ENCODE measurements at regions not wholly inside any gene's neighbourhood (a gene's known extent, or its start where the extent isn't known, plus 50 kb on each side); places are given as distances from the start of the nearest gene placed in this dataset.

- Histone ChIP-seq H3K9ac (ENCODE audit: low read depth, low read length) (no peak overlapping the region), H3K9me3 (ENCODE audit: insufficient read depth, low read depth, low read length) (no peaks in the 10 kb centered on the region), H3K27ac (ENCODE audit: low read length) (no peak overlapping the region), H3K4me1 (ENCODE audit: insufficient read depth, low read length) (peaks cover 11% of the 10 kb centered on the region; the same call in 1 of the 2 replicates), H3K4me3 (ENCODE audit: low read length) (no peak overlapping the region), H3K36me3 (ENCODE audit: insufficient read depth, low read depth, low read length) (no peaks in the 10 kb centered on the region), H3K27me3 (ENCODE audit: insufficient read depth, low read length) (peaks cover 49% of the 10 kb centered on the region)
These were observed 152.4 kb upstream of the ATP2B1 start for GRCh38 chr12:89861086-89861485.

DNA sequence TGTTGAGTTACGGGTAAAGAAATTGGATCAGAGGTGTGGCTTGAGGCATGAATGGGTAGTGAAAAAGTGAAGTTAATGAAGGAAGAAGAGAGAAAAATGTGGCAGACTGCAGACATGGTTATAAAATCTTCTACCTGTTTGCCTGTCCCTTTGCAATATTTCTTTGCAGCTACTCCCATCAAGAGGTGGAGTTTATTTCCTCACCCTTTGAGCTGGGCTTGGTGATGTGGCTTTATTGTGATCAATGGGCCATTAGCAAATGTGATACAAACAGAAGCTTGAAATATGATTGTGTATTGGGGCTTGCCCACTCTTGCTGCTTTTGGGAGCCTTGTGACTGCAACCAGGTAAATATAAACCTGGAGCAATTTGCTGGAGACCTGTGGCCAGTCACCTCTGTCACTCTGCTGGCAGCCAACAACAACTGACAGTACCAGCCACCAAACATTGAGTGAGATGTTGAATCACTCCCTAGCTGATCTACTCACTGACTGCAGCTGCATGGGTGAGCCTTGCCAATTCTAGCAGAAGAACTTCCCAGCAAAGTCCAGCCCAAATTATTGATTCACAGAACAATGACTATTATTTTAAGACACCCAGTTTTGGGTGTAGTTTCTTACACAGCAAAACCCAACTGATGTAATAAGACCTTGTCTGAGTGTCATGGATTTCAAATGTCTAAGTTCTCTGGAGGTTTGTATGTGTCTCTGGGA, 151.0 kb upstream of the ATP2B1 start:
- no peaks in the 10 kb centered on the region for H3K36me3 ChIP-seq (ENCODE audit: insufficient read depth, low read depth, low read length)
- H3K27ac ChIP-seq (ENCODE audit: low read length), result no peak overlapping the region
- H3K4me1 ChIP-seq (ENCODE audit: insufficient read depth, low read length), result peaks cover 11% of the 10 kb centered on the region; the same call in 1 of the 2 replicates
- peaks cover 34% of the 10 kb centered on the region for H3K27me3 ChIP-seq (ENCODE audit: insufficient read depth, low read length)
- no peaks in the 10 kb centered on the region for H3K9me3 ChIP-seq (ENCODE audit: insufficient read depth, low read depth, low read length)
- no peak overlapping the region for H3K9ac ChIP-seq (ENCODE audit: low read depth, low read length)
- H3K4me3 ChIP-seq (ENCODE audit: low read length), result no peak overlapping the region

GRCh38 chr12:89858718-89859117, 150.1 kb upstream of the ATP2B1 start:
- no peak overlapping the region for H3K27ac ChIP-seq (ENCODE audit: low read length)
- H3K36me3 ChIP-seq (ENCODE audit: insufficient read depth, low read depth, low read length), result no peaks in the 10 kb centered on the region
- H3K9me3 ChIP-seq (ENCODE audit: insufficient read depth, low read depth, low read length), result no peaks in the 10 kb centered on the region
- H3K4me3 ChIP-seq (ENCODE audit: low read length), result no peak overlapping the region
- peaks cover 10% of the 10 kb centered on the region; the same call in 1 of the 2 replicates for H3K4me1 ChIP-seq (ENCODE audit: insufficient read depth, low read length)
- peaks cover 27% of the 10 kb centered on the region for H3K27me3 ChIP-seq (ENCODE audit: insufficient read depth, low read length)
- H3K9ac ChIP-seq (ENCODE audit: low read depth, low read length), result no peak overlapping the region

DNA sequence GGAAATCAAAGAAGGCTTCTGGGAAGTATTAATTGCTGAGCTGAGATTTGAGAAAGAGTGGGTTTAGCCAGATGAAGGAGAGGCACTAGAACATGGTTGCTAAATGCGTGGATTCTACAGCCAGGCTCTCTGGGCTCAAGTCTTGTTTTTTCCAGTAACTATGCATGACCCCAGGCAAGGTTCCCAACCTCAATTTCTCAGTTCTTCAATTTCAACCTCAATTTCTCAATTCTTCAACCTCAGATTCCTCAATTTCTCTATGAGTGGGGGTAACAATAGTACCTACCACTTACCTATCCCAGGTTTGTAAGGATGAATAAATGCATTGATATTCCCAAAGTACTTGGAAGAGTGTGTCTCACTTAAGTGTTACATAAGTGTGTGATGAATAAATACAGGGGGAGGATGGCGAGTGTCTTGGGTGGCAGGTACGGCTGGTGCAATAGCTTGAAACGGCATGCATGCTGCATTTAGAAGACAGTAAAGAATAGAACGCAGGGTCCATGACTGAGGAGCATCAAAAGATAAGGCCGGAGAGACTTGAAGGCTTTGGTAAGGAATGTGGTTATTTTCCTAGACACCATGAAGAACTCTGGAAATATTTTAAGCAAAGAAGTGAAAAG, 149.1 kb upstream of the ATP2B1 start:
- Histone ChIP-seq H3K27ac (ENCODE audit: low read length) (no peak overlapping the region), H3K4me3 (ENCODE audit: low read length) (no peak overlapping the region), H3K27me3 (ENCODE audit: insufficient read depth, low read length) (peaks cover 18% of the 10 kb centered on the region), H3K4me1 (ENCODE audit: insufficient read depth, low read length) (peaks cover 2% of the 10 kb centered on the region; the same call in 1 of the 2 replicates), H3K9me3 (ENCODE audit: insufficient read depth, low read depth, low read length) (no peaks in the 10 kb centered on the region), H3K36me3 (ENCODE audit: insufficient read depth, low read depth, low read length) (no peaks in the 10 kb centered on the region), H3K9ac (ENCODE audit: low read depth, low read length) (no peak overlapping the region)

GRCh38 chr12:89856431-89856830, 147.8 kb upstream of the ATP2B1 start:
- H3K9me3 ChIP-seq (ENCODE audit: insufficient read depth, low read depth, low read length), result no peaks in the 10 kb centered on the region
- H3K9ac ChIP-seq (ENCODE audit: low read depth, low read length), result no peak overlapping the region
- H3K36me3 ChIP-seq (ENCODE audit: insufficient read depth, low read depth, low read length), result no peaks in the 10 kb centered on the region
- no peak overlapping the region for H3K4me3 ChIP-seq (ENCODE audit: low read length)
- no peak overlapping the region for H3K27ac ChIP-seq (ENCODE audit: low read length)
- H3K27me3 ChIP-seq (ENCODE audit: insufficient read depth, low read length), result peaks cover 4% of the 10 kb centered on the region; the same call in 1 of the 2 replicates
- H3K4me1 ChIP-seq (ENCODE audit: insufficient read depth, low read length), result no peaks in the 10 kb centered on the region

DNA sequence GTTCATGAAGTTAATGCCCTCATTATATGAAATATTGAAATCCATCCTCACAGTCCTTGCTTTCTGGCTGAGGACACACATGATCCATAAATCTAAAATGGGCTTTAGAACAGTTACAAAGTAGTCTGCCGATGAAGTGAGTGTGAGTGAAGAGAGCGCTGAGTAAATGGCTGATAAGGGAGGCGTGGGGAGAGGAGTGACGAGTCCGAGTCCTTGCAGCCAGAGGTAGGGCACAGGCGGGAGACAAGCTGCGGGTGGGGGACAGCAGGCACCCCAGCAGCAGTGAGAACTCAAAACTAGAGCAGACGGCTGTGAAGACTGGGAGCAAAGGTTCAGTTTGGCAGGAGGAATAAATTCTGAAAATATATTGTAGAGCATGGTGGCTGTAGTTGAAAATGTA, 140.1 kb upstream of the ATP2B1 start:
- Histone ChIP-seq H3K9me3 (ENCODE audit: insufficient read depth, low read depth, low read length) (no peaks in the 10 kb centered on the region), H3K4me3 (ENCODE audit: low read length) (no peak overlapping the region), H3K27me3 (ENCODE audit: insufficient read depth, low read length) (no peaks in the 10 kb centered on the region), H3K27ac (ENCODE audit: low read length) (no peak overlapping the region), H3K4me1 (ENCODE audit: insufficient read depth, low read length) (no peaks in the 10 kb centered on the region), H3K36me3 (ENCODE audit: insufficient read depth, low read depth, low read length) (no peaks in the 10 kb centered on the region), H3K9ac (ENCODE audit: low read depth, low read length) (no peak overlapping the region)

- H3K4me1 ChIP-seq (ENCODE audit: insufficient read depth, low read length), result no peaks in the 10 kb centered on the region
- no peak overlapping the region for H3K9ac ChIP-seq (ENCODE audit: low read depth, low read length)
- H3K36me3 ChIP-seq (ENCODE audit: insufficient read depth, low read depth, low read length), result no peaks in the 10 kb centered on the region
- no peak overlapping the region for H3K4me3 ChIP-seq (ENCODE audit: low read length)
- no peaks in the 10 kb centered on the region for H3K27me3 ChIP-seq (ENCODE audit: insufficient read depth, low read length)
- no peak overlapping the region for H3K27ac ChIP-seq (ENCODE audit: low read length)
- no peaks in the 10 kb centered on the region for H3K9me3 ChIP-seq (ENCODE audit: insufficient read depth, low read depth, low read length)
These were observed 137.9 kb upstream of the ATP2B1 start for GRCh38 chr12:89846473-89847055.

GRCh38 chr12:89845767-89846166, 137.1 kb upstream of the ATP2B1 start:
- Histone ChIP-seq H3K27ac (ENCODE audit: low read length) (no peak overlapping the region), H3K27me3 (ENCODE audit: insufficient read depth, low read length) (no peaks in the 10 kb centered on the region), H3K4me1 (ENCODE audit: insufficient read depth, low read length) (no peaks in the 10 kb centered on the region), H3K9ac (ENCODE audit: low read depth, low read length) (no peak overlapping the region), H3K36me3 (ENCODE audit: insufficient read depth, low read depth, low read length) (no peaks in the 10 kb centered on the region), H3K4me3 (ENCODE audit: low read length) (no peak overlapping the region), H3K9me3 (ENCODE audit: insufficient read depth, low read depth, low read length) (no peaks in the 10 kb centered on the region)

GRCh38 chr12:89845366-89845765, 136.7 kb upstream of the ATP2B1 start:
- H3K4me3 ChIP-seq (ENCODE audit: low read length), result no peak overlapping the region
- H3K27ac ChIP-seq (ENCODE audit: low read length), result no peak overlapping the region
- H3K36me3 ChIP-seq (ENCODE audit: insufficient read depth, low read depth, low read length), result no peaks in the 10 kb centered on the region
- no peak overlapping the region for H3K9ac ChIP-seq (ENCODE audit: low read depth, low read length)
- H3K27me3 ChIP-seq (ENCODE audit: insufficient read depth, low read length), result no peaks in the 10 kb centered on the region
- no peaks in the 10 kb centered on the region for H3K4me1 ChIP-seq (ENCODE audit: insufficient read depth, low read length)
- no peaks in the 10 kb centered on the region for H3K9me3 ChIP-seq (ENCODE audit: insufficient read depth, low read depth, low read length)

DNA sequence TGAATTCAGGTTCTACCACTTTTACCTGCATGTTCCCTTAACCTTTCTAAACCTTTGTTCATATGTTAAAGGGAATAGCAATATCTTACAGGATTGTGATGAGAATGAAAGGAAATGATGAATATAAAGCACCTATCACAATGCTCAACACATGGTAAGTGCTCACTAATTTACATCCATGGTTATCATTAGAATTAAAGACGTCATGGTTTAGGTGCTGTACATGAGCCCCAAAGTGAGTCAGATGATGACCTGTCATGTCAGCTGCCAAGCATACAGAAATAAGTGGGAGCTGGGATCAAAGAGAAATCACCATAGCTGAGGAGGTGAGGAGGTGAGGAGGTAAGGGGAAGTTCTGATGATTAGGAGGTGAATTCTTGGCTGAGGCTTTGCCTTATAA, 135.9 kb upstream of the ATP2B1 start:
- no peak overlapping the region for H3K27ac ChIP-seq (ENCODE audit: low read length)
- H3K9ac ChIP-seq (ENCODE audit: low read depth, low read length), result no peak overlapping the region
- no peaks in the 10 kb centered on the region for H3K9me3 ChIP-seq (ENCODE audit: insufficient read depth, low read depth, low read length)

DNA sequence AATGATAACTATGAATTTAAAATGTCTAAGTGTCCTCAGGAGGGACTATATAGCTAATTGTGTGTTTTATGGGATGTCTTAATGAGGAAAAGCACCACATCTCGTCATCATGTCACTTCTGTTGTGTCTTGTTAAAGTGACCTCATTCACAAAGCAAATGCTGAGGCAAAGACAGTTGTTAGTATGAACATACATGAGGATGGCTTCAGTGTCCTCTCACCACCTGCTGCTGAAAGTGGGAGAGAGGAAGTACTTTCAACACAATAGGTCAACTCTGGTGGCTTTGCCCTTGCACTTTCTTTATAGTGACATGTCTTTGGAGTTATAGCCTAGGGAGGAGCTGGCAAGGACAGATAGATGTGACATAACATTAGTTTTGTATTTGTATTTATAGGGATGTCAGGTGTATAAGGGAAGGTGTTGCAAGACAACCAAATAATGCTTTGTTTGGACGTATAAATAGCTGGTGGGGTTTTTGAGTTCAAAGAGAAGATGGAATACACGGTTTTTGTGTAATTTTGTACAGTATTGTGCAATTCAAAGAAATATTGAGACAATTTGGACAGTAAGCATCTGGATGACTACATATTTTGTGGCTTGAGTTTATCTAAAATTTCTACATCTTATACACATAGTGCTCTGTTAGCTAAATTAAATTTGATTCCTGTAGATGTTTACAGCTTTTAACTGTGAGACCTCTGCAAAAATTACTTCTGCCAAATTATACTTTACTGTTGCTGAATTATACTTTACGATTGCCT, 131.7 kb upstream of the ATP2B1 start:
- Histone ChIP-seq H3K4me1 (ENCODE audit: insufficient read depth, low read length) (no peaks in the 10 kb centered on the region), H3K9me3 (ENCODE audit: insufficient read depth, low read depth, low read length) (no peaks in the 10 kb centered on the region), H3K4me3 (ENCODE audit: low read length) (no peak overlapping the region), H3K9ac (ENCODE audit: low read depth, low read length) (no peak overlapping the region), H3K36me3 (ENCODE audit: insufficient read depth, low read depth, low read length) (no peaks in the 10 kb centered on the region), H3K27me3 (ENCODE audit: insufficient read depth, low read length) (no peaks in the 10 kb centered on the region), H3K27ac (ENCODE audit: low read length) (no peak overlapping the region)

More for the DNA sequence above, 135.9 kb upstream of the ATP2B1 start:
- H3K4me3 ChIP-seq (ENCODE audit: low read length), result no peak overlapping the region
- no peaks in the 10 kb centered on the region for H3K4me1 ChIP-seq (ENCODE audit: insufficient read depth, low read length)
- no peaks in the 10 kb centered on the region for H3K27me3 ChIP-seq (ENCODE audit: insufficient read depth, low read length)
- H3K36me3 ChIP-seq (ENCODE audit: insufficient read depth, low read depth, low read length), result no peaks in the 10 kb centered on the region
